GM10248 (cell line): ENCODE measurements at regions not wholly inside any gene's neighbourhood (a gene's known extent, or its start where the extent isn't known, plus 50 kb on each side); places are given as distances from the start of the nearest gene placed in this dataset.

Source experiments
- CTCF ChIA-PET: fragments of 300-600 bp; sonication (Branson Sonifier 250); formaldehyde crosslinking; extraction: SDS; loops from one replicate; lab custom pipeline; 2021; ENCODE audit warnings: antibody characterized with exemption; lab: Yijun Ruan, JAX
- POLR2A ChIA-PET: fragments of 350-650 bp; sonication (Branson Sonifier 250); formaldehyde crosslinking; extraction: SDS; loops from one replicate; lab custom pipeline; 2020; ENCODE audit warnings: antibody characterized with exemption; lab: Yijun Ruan, JAX
- DNase-seq: peaks from one replicate; pipeline ENCODE4 v3.0.0; 2012; ENCODE audit errors: extremely low spot score
- CTCF ChIP-seq: IDR thresholded peaks from 2 replicates; pipeline ENCODE4 v1.5.1; 2012; ENCODE audit warnings: mild to moderate bottlenecking, low read depth; ENCODE audit errors: extremely low read depth, missing control alignments, control extremely low read depth

GRCh38 chr15:62474771-62475124, 309.7 kb upstream of the C2CD4B start:
- POLR2A ChIA-PET: no interaction called here
- CTCF ChIA-PET: no interaction called here
- no peak for TF ChIP-seq CTCF
- no peak for DNase-seq

DNA sequence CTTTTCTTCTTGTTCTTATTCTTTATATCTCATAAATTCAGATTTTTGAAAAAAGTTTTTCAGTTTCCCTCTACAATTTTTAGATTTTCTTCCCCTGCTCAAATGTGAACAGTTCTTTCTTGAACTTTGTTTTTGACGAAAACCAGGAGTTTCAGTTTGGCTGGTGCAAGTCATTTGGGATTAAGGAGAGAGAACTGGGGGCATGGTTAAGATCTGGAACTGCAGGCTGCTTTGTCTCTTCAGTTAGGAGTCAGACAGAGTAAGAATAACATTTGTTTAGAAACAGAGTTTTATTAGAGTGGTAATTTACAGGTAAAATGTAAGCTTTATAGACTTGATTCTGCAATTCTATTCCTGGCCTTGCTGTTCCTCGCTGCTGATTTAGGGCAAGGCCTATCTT, 310.5 kb upstream of the C2CD4B start:
- CTCF ChIA-PET: no interaction called here
- POLR2A ChIA-PET: no interaction called here
- no peak for TF ChIP-seq CTCF
- DNase-seq: no peak

GRCh38 chr15:62476163-62476562, 311.1 kb upstream of the C2CD4B start:
- ChIA-PET CTCF (no interaction called here), POLR2A (no interaction called here)
- no peak for TF ChIP-seq CTCF
- no peak for DNase-seq

GRCh38 chr15:62477929-62478328, 312.8 kb upstream of the C2CD4B start:
- POLR2A ChIA-PET: no interaction called here
- CTCF ChIA-PET: no interaction called here
- no peak for DNase-seq
- TF ChIP-seq CTCF: no peak

DNA sequence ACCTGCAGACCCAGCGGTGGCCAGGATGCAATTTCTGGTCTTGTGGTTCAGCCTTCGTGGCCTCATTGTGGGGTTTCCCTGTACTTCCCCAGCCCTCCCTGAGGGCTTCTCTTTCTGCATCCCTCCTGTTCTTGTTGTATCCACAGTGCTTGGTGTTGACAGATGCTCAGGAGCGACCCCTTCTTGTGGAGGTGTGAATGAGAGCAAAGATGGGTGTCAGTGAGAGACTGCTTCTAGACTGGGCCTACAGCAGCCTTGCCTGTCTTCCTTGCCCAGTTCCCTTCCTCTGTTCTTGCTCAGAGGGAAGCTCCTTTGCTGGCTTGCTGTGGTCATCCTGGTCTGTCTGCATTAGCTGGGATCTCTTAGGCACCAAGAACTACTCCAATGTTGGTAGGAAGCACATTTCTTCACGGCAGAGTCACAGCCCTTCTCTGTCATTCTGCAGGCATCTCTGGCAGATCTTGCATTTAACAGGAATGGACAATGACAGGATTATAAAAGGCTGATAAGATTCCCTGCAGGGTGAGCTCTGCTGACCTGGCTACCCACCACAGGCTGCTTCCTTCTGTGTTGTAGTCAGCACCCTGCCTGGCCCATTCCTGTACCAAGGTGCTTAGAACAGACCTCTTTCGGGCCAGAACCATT, 317.8 kb upstream of the C2CD4B start:
- peak; percentile 37 for TF ChIP-seq CTCF
- DNase-seq: peak; percentile 68
- ChIA-PET POLR2A (no interaction called here), CTCF (interaction anchor here (1.1 to 1.3 kb wide), 4 partner anchors 12 to 248 kb away, joined by 3 to 4 read pairs (median 3); no protein-coding TSS in a partner anchor)

DNA sequence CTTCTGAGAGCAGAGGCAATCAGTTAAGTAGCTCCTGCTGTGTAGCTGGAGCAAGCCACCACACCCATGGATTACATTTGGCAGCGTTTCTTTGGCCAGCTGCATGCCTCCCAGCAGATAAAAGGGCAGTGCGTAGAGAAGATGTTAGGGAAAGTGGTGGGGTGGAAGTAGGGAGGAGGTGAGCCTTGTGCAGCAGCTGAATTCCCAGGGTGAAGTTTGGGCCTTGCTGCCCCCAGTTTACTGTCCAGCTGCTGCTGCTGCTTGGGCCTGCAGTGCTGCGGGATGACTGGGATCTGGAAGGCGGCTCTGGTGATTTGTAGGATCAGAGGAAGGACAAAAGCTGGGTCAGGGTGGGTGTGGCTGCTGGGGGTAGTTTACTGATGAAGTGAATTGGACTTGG, 318.7 kb upstream of the C2CD4B start:
- ChIA-PET POLR2A (no interaction called here), CTCF (interaction anchor here (1.1 to 1.3 kb wide), 4 partner anchors 11 to 247 kb away, joined by 3 to 4 read pairs (median 3); no protein-coding TSS in a partner anchor)
- DNase-seq: no peak
- TF ChIP-seq CTCF: no peak
